ENCODE measurements at regions not wholly inside any gene's neighbourhood (a gene's known extent, or its start where the extent isn't known, plus 50 kb on each side); places are given as distances from the start of the nearest gene placed in this dataset.

- Histone ChIP-seq H3K9ac (ENCODE audit: insufficient read depth, low read length, poor library complexity, severe bottlenecking) (no peak overlapping the region), H3K4me2 (replicated peaks; ENCODE audit: extremely low read depth, low read length, poor library complexity, severe bottlenecking) (no peak overlapping the region), H3K9me3 (replicated peaks in 1 of 2; ENCODE audit: control insufficient read depth in 1 of 2, insufficient read depth in 1 of 2, low read length in 2 of 2) (no peaks in the 10 kb centered on the region), H4K20me1 (ENCODE audit: insufficient read depth, low read length) (no peaks in the 10 kb centered on the region), H3K4me3 (replicated peaks in 1 of 3; ENCODE audit: low read depth in 2 of 3, low read length in 3 of 3) (no peak overlapping the region), H3K79me2 (ENCODE audit: insufficient read depth, low read length) (no peaks in the 10 kb centered on the region), H3K27ac (ENCODE audit: low read depth in 1 of 2, low read length in 2 of 2) (no peak overlapping the region), H2AFZ (ENCODE audit: insufficient read depth, low read depth, low read length, poor library complexity, severe bottlenecking) (no peak overlapping the region), H3K36me3 (replicated peaks in 1 of 2; ENCODE audit: control insufficient read depth in 1 of 2, insufficient read depth in 2 of 2, low read length in 2 of 2) (no peaks in the 10 kb centered on the region), H3K4me1 (ENCODE audit: control insufficient read depth in 1 of 2, insufficient read depth in 2 of 2, low read length in 2 of 2) (no peaks in the 10 kb centered on the region), H3K27me3 (ENCODE audit: control insufficient read depth in 2 of 2, insufficient read depth in 2 of 2, low read length in 2 of 2) (no peaks in the 10 kb centered on the region)
- Mint-ChIP-seq H3K27me3 (ENCODE audit: low read depth in 3 of 3) (no peaks in the 10 kb centered on the region), H3K9me3 (peaks cover 0 to 3% (median 0%) of the 10 kb centered on the region in 7 donors), H3K27ac (no peak overlapping the region), H3K36me3 (no peaks in the 10 kb centered on the region), H3K4me1 (no peaks in the 10 kb centered on the region), H3K4me3 (no peak overlapping the region)
- DNase-seq = no peak
- intact Hi-C loops (cut with micrococcal nuclease) = no loop called here
- TF ChIP-seq CTCF (IDR thresholded peaks at IDR 0.05) = no peak
- no CpG with 5 or more reads among the region's 2 CpGs for WGBS (ENCODE audit: insufficient coverage)
Measured at GRCh38 chr6:92915466-92915865, 503.9 kb downstream of the EPHA7 start.

GRCh38 chr6:92911301-92911700 is 508.1 kb downstream of the EPHA7 start:
- H3K4me3 Mint-ChIP-seq = no peak overlapping the region
- no CpG with 5 or more reads among the region's 1 CpG for WGBS (ENCODE audit: insufficient coverage)
- Histone ChIP-seq H3K79me2 (ENCODE audit: insufficient read depth, low read length) (no peaks in the 10 kb centered on the region), H3K9me3 (replicated peaks in 1 of 2; ENCODE audit: control insufficient read depth in 1 of 2, insufficient read depth in 1 of 2, low read length in 2 of 2) (no peaks in the 10 kb centered on the region), H3K36me3 (replicated peaks in 1 of 2; ENCODE audit: control insufficient read depth in 1 of 2, insufficient read depth in 2 of 2, low read length in 2 of 2) (no peaks in the 10 kb centered on the region), H3K4me1 (ENCODE audit: control insufficient read depth in 1 of 2, insufficient read depth in 2 of 2, low read length in 2 of 2) (no peaks in the 10 kb centered on the region), H3K4me2 (replicated peaks; ENCODE audit: extremely low read depth, low read length, poor library complexity, severe bottlenecking) (no peak overlapping the region), H2AFZ (ENCODE audit: insufficient read depth, low read depth, low read length, poor library complexity, severe bottlenecking) (no peak overlapping the region), H3K4me3 (replicated peaks in 1 of 3; ENCODE audit: low read depth in 2 of 3, low read length in 3 of 3) (no peak overlapping the region), H3K9ac (ENCODE audit: insufficient read depth, low read length, poor library complexity, severe bottlenecking) (no peak overlapping the region), H3K27ac (ENCODE audit: low read depth in 1 of 2, low read length in 2 of 2) (no peak overlapping the region), H4K20me1 (ENCODE audit: insufficient read depth, low read length) (no peaks in the 10 kb centered on the region), H3K27me3 (ENCODE audit: control insufficient read depth in 2 of 2, insufficient read depth in 2 of 2, low read length in 2 of 2) (no peaks in the 10 kb centered on the region)
- H3K27ac Mint-ChIP-seq = no peak overlapping the region
- H3K36me3 Mint-ChIP-seq = no peaks in the 10 kb centered on the region
- DNase-seq = no peak
- H3K4me1 Mint-ChIP-seq = no peaks in the 10 kb centered on the region
- H3K27me3 Mint-ChIP-seq (ENCODE audit: low read depth in 3 of 3) = peaks cover 0 to 1% (median 0%) of the 10 kb centered on the region in 3 donors
- intact Hi-C loops (cut with micrococcal nuclease) = no loop called here
- TF ChIP-seq CTCF (IDR thresholded peaks at IDR 0.05) = no peak
- peaks cover 0 to 3% (median 0%) of the 10 kb centered on the region in 7 donors for H3K9me3 Mint-ChIP-seq
